Neutrophil (primary cell): ENCODE measurements at regions not wholly inside any gene's neighbourhood (a gene's known extent, or its start where the extent isn't known, plus 50 kb on each side); places are given as distances from the start of the nearest gene placed in this dataset.

Source experiments
- H3K27ac ChIP-seq: fragments of 200-600 bp; sonication (generic); 2 replicates; pipeline ENCODE4 v1.5.1; 2016; ENCODE audit warnings: mild to moderate bottlenecking, moderate library complexity
- H3K27me3 ChIP-seq: fragments of 200-600 bp; sonication (generic); 2 replicates; pipeline ENCODE4 v1.6.0; 2016; ENCODE audit warnings: mild to moderate bottlenecking
- H3K36me3 ChIP-seq: fragments of 200-600 bp; sonication (generic); 2 replicates; pipeline ENCODE4 v1.5.1; 2017
- H3K4me1 ChIP-seq, 2 experiments: fragments of 200-600 bp in 1 of 2; sonication (generic) in 1 of 2; 1 replicate in 1 of 2; 2 replicates in 1 of 2; pipeline versions ENCODE4 v1.5.1 to v1.6.1; 2013 to 2016; ENCODE audit warnings: low read depth in 1 of 2, low read length in 1 of 2, mild to moderate bottlenecking in 1 of 2, moderate library complexity in 1 of 2; ENCODE audit not compliant: control insufficient read depth in 1 of 2, insufficient read depth in 1 of 2
- H3K4me3 ChIP-seq, 2 experiments: fragments of 200-600 bp in 1 of 2; sonication (generic) in 1 of 2; 1 replicate in 1 of 2; 2 replicates in 1 of 2; pipeline ENCODE4 v1.5.1; 2013 to 2016; ENCODE audit warnings: low read depth in 1 of 2, low read length in 1 of 2, mild to moderate bottlenecking in 1 of 2, moderate library complexity in 1 of 2
- H3K9me3 ChIP-seq: fragments of 200-600 bp; sonication (generic); 2 replicates; pipeline ENCODE4 v1.5.1; 2016
- CTCF ChIP-seq: fragments of 200-600 bp; sonication (generic); IDR thresholded peaks from 2 replicates; pipeline ENCODE4 v1.5.1; 2016; ENCODE audit warnings: antibody characterized with exemption

DNA sequence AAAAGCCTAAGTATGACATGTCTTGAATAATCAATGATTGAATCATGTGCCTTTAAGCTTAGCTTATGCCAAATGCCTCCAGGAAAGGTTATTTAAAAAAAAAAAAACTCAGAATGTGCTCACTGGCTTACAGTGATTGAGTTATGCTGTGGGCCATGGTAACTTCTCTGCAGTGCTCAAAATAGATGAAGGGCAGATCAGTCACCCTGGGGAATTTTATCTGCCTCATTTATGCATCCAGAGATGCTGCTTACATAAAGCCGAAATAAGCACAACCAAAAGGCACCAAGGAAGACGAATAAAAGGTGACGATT lies 118.7 kb upstream of the MDM1 start:
- Histone ChIP-seq H3K27me3 (no peaks in the 10 kb centered on the region), H3K36me3 (no peaks in the 10 kb centered on the region), H3K4me1 (peaks cover 56 to 78% of the 10 kb centered on the region in 2 experiments), H3K9me3 (no peaks in the 10 kb centered on the region), H3K27ac (peak overlapping the region; percentile 74), H3K4me3 (no peak overlapping the region)
- no peak for TF ChIP-seq CTCF

DNA sequence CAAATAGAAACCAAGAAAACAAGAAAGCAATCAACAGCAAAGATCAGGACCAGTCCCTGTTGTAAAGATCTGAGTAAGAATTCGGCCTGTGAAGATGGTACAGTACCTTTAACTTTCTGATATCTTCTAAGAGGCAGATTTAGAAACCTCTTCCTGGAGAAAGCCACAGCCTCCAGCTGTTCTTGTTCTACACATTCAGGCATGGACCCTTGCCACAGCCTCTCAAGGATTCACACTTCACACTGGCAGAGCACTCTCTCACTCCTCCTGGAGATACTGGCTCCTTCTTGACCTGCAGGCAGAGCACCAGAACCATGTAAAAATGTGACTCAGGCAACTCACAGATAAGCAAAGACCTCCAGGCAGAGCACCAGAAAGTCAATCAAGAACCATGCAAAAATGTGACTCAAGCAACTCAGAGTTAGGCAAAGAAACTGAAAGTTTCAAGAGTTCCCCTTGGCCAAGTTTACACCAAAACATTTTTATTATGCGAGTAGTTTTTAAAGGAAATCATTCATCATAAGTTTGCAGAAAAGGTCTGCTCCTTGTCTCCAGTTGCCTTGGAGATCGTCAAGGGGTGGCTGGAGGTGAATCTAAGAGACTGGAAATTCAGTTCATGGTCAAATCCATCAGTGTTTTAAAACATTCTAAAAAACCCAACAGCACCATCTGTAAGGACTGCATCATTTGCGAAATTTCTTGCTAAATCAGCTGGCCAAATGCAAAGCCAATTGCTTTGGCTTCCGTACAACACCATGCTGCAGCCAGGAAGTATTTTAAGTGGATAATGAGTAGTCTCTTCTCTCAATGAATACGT lies 119.3 kb upstream of the MDM1 start:
- H3K27me3 ChIP-seq, result no peaks in the 10 kb centered on the region
- TF ChIP-seq CTCF, result no peak
- no peak overlapping the region for H3K4me3 ChIP-seq
- peak overlapping the region; percentile 74 for H3K27ac ChIP-seq
- no peaks in the 10 kb centered on the region for H3K36me3 ChIP-seq
- H3K9me3 ChIP-seq, result no peaks in the 10 kb centered on the region
- H3K4me1 ChIP-seq, result peaks cover 59 to 78% of the 10 kb centered on the region in 2 experiments

- peaks cover 52 to 73% of the 10 kb centered on the region in 2 experiments for H3K4me1 ChIP-seq
- no peaks in the 10 kb centered on the region for H3K27me3 ChIP-seq
- H3K9me3 ChIP-seq, result no peaks in the 10 kb centered on the region
- H3K27ac ChIP-seq, result peak overlapping the region; percentile 74
- TF ChIP-seq CTCF, result no peak
- no peaks in the 10 kb centered on the region for H3K36me3 ChIP-seq
- H3K4me3 ChIP-seq, result no peak overlapping the region
These were observed 120.0 kb upstream of the MDM1 start for GRCh38 chr12:68452078-68452715.

GRCh38 chr12:68453278-68453677 lies 121.1 kb upstream of the MDM1 start:
- Histone ChIP-seq H3K27me3 (no peaks in the 10 kb centered on the region), H3K4me3 (no peak overlapping the region), H3K9me3 (no peaks in the 10 kb centered on the region), H3K36me3 (no peaks in the 10 kb centered on the region), H3K27ac (no peak overlapping the region), H3K4me1 (peaks cover 48 to 66% of the 10 kb centered on the region in 2 experiments)
- no peak for TF ChIP-seq CTCF

DNA sequence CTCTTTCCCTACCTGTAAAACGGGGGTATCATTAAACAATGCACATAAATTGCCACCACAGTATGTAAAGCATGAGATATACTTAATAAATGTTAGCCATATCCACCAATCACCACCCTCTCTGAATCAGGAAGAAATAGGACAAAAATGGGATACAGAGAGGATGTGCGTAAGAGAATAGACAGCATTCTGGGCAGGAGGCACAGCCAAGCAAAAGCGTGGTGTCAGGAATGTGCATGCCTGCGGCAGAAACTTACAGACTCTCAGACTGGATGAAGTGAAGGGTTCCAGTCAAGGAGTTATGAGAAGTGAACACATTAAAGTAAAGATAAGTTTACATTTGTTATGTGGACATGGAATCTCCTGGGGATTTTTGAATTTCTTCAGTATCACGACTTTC lies 121.7 kb upstream of the MDM1 start:
- Histone ChIP-seq H3K36me3 (no peaks in the 10 kb centered on the region), H3K27me3 (no peaks in the 10 kb centered on the region), H3K4me1 (peaks cover 48 to 67% of the 10 kb centered on the region in 2 experiments), H3K27ac (peak overlapping the region; percentile 73), H3K4me3 (no peak overlapping the region), H3K9me3 (no peaks in the 10 kb centered on the region)
- TF ChIP-seq CTCF, result no peak
